ENCODE measurements at regions not wholly inside any gene's neighbourhood (a gene's known extent, or its start where the extent isn't known, plus 50 kb on each side); places are given as distances from the start of the nearest gene placed in this dataset.
"Not testable (repeated sequence)": the region's sequence is repeated elsewhere in the genome, so short reads cannot be mapped to it uniquely, and the experiment has no call there.

- no peak for DNase-seq (ENCODE audit: low read depth)
These were observed 142.4 kb downstream of the FCRL5 start for GRCh38 chr1:157409927-157410326.

- no peak for DNase-seq (ENCODE audit: low read depth)
These were observed 144.3 kb downstream of the FCRL5 start for GRCh38 chr1:157407917-157408525.

GRCh38 chr1:157407367-157407766 is 144.9 kb downstream of the FCRL5 start:
- no peak for DNase-seq (ENCODE audit: low read depth)

GRCh38 chr1:157405662-157406061 is 146.7 kb downstream of the FCRL5 start:
- no peak for DNase-seq (ENCODE audit: low read depth)

- DNase-seq (ENCODE audit: low read depth) = no peak
These were observed 147.7 kb downstream of the FCRL5 start for GRCh38 chr1:157404614-157405013.

- DNase-seq (ENCODE audit: low read depth) = no peak
These were observed 148.2 kb downstream of the FCRL5 start for GRCh38 chr1:157404063-157404501.

GRCh38 chr1:157403608-157404007 is 148.7 kb downstream of the FCRL5 start:
- DNase-seq (ENCODE audit: low read depth) = no peak

GRCh38 chr1:157403203-157403602 is 149.1 kb downstream of the FCRL5 start:
- DNase-seq (ENCODE audit: low read depth) = peak; percentile 23

GRCh38 chr1:157400766-157401165 is 151.5 kb downstream of the FCRL5 start:
- DNase-seq (ENCODE audit: low read depth) = no peak

GRCh38 chr1:157399984-157400382 is 152.3 kb downstream of the FCRL5 start:
- peak; percentile 36 for DNase-seq (ENCODE audit: low read depth)

- peak; percentile 5 for DNase-seq (ENCODE audit: low read depth)
These were observed 152.9 kb downstream of the FCRL5 start for GRCh38 chr1:157399343-157399983.

- peak; percentile 80 for DNase-seq (ENCODE audit: low read depth)
These were observed 161.7 kb downstream of the FCRL5 start for GRCh38 chr1:157390651-157391050.

- no peak for DNase-seq (ENCODE audit: low read depth)
These were observed 164.3 kb downstream of the FCRL5 start for GRCh38 chr1:157388057-157388456.

GRCh38 chr1:157384258-157384657 is 168.1 kb downstream of the FCRL5 start:
- no peak for DNase-seq (ENCODE audit: low read depth)

- DNase-seq (ENCODE audit: low read depth) = no peak
These were observed 170.0 kb downstream of the FCRL5 start for GRCh38 chr1:157382351-157382750.

GRCh38 chr1:157380523-157380922 is 171.8 kb downstream of the FCRL5 start:
- DNase-seq (ENCODE audit: low read depth) = no peak

- DNase-seq (ENCODE audit: low read depth) = peak; percentile 30
These were observed 175.0 kb downstream of the FCRL5 start for GRCh38 chr1:157377280-157377713.

- DNase-seq (ENCODE audit: low read depth) = no peak
These were observed 175.6 kb downstream of the FCRL5 start for GRCh38 chr1:157376681-157377080.

- not testable (repeated sequence) for DNase-seq (ENCODE audit: low read depth)
These were observed 180.0 kb downstream of the FCRL5 start for GRCh38 chr1:157372311-157372710.

- no peak for DNase-seq (ENCODE audit: low read depth)
These were observed 180.5 kb downstream of the FCRL5 start for GRCh38 chr1:157371826-157372225.

GRCh38 chr1:157371221-157371620 is 181.1 kb downstream of the FCRL5 start:
- no peak for DNase-seq (ENCODE audit: low read depth)

- DNase-seq (ENCODE audit: low read depth) = no peak
These were observed 181.6 kb downstream of the FCRL5 start for GRCh38 chr1:157370698-157371097.

GRCh38 chr1:157369808-157370521 is 182.3 kb downstream of the FCRL5 start:
- peak; percentile 46 for DNase-seq (ENCODE audit: low read depth)
